Putamen (tissue), 1 donor: ENCODE measurements at regions not wholly inside any gene's neighbourhood (a gene's known extent, or its start where the extent isn't known, plus 50 kb on each side); places are given as distances from the start of the nearest gene placed in this dataset.

Source experiments
- DNase-seq: peaks from one replicate; pipeline ENCODE4 v3.0.0-alpha.2; 2016; ENCODE audit warnings: low spot score

DNA sequence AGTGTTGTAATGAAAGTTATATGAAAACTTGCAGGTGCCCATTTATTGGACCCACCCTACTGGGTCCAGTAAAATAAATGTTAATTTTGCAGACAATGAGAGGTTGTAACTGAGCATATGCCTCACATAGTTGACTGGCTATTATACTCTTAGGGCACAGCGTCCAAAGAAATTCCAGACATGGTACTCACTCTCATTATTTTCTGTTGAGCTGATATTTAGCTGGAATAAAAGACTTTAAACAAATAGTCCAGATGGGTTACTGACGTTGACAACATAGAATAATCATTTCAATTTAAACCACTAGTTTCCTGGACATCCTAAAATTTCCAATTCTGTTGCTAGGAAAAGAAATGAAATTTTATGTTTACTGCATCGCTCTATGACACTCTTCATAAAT is 174.5 kb downstream of the ZNF365 start:
- DNase-seq, result no peak

DNA sequence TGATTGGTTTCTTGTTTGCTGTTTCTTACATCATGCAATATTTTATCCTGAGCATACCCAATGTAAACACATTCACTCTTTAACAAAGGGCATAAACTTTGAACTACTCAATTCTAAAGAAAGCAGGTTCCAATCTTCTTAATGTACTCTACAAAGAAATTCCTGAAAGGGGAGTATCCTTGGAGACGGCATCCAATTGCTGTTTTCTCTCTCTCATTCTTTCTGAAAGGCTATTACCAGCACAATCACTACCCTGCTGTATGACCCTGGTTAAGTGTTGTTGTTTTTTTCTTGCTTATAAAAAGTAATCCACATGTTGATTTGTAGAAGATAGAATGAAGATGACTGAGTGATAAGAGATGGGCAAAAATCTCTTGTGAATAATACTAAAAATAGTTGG is 176.0 kb downstream of the ZNF365 start:
- no peak for DNase-seq

DNA sequence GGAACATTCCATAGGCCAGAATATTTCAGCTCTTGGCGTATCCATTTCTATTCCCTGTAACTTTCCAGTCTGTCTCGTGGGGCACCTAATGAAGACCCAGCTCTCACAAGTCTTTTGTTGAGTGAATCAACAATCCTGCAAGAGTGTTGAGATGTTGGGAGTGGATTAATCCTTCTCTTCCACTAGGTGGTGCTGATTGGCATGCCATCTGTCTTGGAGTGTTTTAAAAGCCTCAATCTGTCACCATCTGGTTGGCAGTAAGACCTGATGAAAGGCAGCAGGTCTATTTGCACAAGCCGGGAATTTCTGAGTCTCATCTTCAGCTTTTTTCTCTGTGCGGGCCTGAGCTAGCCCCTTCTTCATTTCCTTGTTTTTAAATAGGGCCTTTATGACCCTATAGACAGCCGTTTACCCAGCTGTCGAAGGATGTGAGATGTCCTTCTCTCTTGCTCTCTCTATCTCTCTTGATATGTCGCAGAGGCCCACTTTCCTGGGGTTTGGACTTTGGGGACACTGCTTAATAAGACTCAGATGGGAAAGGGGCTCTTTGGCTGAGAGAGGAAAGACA is 180.5 kb downstream of the ZNF365 start:
- DNase-seq, result peak; percentile 9

DNA sequence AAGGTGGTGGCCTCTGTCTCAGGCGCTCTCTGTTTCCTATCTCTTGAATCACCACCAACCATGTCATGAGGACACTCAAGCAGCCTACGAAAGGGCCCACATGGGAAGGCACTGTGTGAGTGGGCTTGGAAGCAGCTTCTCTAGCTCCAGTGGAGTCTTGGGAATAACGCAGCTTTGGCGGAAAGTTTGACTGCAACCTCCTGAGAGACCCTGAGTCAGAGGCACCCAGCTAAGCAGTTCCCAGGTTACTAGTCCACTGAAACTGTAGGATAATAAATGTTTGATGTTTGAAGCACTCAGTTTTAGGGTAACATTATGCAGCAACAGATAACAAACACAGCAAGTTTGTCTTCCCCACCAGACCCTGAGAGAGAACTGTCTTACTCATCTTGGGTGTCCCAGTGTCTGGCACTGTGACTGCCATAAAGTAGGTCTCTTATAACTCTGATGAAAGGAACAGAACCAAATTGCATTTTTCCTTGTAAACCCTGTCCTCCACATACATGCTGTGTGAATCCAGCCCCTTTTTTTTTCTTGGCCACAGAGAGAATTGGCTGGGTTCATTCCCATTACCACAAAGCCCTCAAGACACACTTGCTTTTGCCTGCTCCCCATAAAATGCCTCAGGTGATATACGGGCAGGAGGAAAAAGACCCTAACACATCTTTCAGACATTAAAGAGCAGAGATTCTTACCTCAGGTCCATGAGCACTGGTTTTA is 185.5 kb downstream of the ZNF365 start:
- no peak for DNase-seq

DNA sequence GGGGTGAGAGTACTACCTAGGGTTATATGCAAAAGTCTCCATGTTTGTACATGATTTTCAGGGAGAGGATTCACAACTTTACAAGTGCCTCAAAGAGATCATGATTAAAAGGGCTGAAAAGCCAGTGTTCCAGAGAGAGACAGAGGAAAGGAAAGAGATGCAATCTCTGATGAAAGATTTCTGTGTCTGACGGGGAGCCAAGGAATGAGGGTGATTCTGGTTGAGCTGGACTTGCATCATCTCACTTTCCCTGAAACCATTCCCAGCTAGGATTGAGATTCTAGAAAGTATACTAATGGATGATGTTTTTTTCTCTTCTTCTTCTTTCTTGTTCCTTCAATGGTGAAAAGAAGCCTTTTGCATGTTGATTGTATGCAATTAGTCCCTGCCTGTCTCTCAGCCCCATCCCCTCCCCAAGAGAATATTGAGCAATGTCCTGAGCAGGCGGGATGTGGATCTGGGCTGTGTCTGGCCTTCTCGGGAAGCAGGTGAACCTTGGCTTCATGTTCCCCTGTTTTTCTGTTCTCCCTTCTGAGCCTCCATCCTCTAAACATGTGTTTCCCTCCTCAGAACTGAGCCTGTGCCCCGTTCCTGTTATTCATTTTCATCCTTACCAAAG is 186.1 kb downstream of the ZNF365 start:
- no peak for DNase-seq

DNA sequence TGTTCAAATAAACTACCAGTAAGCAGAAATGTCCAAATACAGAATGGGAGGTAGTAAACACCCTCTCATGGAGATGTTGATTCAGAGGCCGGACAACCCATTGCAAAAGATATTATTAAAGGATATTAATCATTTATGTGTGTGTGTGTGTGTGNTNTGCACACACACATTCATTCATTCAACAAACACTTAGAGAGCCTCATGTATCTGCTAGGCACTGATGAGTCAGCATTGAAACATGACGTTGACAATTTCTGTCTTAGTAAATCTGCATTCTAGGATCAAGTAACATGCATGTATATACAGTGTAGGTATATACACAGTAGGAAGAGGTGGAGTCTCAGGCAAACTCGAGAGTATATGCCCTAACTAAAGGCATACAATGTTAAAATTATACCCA is 187.0 kb downstream of the ZNF365 start:
- DNase-seq, result no peak

DNA sequence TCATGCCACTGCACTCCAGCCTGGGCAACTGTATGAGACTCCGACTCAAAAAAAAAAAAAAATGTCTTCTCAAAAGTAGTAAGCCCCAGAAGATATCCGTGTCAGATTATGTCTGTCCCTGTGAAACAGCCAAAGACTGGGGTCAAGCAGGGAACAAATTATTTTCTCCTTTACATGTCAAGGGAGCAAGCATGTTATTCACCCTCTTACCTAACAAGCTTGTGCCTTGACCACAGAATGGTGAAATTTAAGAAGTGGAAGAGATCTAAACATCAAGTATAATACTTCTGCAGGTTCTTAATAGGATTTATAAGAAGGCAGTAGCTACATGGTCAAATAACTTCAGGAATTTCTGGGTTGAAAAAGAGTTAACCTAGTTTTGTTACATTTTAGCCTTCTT is 187.9 kb downstream of the ZNF365 start:
- DNase-seq, result no peak

DNA sequence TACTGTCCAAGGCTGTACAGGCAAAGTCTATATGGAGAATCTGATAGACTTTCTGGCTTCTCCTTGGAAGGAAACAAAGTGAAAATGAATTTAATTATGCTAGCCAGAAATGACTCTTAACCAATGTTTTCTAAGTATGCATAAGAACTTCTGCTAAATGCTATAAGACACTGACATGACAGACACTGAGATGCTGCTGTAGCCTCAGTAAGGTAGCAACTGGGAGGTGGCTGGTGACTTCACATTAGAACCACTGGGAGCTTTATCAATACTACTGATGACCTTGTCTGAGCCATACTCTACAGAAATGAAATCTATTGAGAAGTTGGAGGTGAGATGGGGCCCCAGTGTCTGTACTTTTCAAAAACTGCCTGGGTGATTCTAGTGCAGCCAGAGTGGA is 188.6 kb downstream of the ZNF365 start:
- DNase-seq, result no peak

DNA sequence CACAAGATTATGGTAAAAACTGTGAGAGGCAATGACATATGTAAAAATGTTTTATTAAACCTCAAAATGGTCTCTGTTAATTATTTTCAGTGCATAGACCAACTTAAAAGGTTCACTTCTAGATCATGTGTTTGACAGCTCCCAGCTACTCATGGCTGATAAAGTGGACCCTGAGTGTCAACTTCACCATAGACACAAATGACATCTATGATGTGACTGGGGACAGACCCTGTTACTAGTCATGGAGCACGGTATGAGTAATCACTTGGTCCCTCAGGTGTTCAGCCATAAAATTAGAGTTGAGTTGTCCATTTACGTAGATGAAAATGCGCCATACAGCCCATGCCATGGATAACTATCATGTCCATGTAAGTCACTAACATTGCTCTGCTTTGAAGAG is 199.8 kb downstream of the ZNF365 start:
- no peak for DNase-seq

DNA sequence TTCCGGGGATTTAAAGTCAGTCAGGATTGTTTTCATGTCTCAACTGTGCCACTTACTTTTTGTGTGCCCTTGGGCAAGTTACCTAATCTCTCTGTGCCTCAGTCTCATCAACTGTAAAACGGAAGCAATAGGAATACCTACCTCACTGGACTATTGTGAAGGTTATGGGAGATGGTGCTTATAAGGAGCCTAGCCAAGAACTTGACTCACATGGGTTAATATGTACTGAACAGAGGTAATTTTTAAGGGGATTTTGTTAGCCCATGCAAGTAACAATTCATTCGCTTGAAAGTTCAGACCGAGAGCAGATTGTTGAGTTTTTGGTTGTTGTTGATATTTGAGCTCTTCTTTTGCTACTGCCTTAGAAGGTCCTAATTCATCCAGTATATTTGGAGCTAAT is 202.9 kb downstream of the ZNF365 start:
- no peak for DNase-seq

DNA sequence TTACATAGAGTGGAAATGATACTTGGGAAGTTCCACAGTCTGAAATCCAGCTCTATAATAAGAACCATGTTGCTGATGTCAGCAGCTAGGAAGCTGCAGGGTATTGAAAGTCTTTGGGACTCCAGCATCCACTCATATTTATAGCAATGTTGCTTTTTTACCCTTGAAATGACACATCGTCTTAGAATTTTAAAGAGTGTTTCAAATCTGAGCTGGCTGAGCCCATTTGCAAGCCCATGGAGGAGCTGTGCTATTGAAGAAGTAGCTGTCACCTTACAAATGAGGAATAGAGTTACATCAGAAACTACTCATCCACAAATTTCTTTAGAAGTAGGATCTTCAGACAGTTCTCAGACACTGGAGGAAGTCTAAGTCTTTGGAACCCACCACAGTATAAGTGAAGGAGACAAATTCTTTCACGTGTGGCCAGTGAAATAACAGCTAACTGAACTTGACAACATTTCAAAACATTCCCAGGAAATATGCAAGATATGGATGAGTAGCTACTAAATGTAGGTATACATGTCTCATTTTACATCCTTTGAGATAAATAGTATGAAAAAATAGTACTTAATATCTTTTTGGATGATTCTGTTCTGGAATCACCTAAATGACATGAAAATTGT is 203.6 kb downstream of the ZNF365 start:
- DNase-seq, result no peak

DNA sequence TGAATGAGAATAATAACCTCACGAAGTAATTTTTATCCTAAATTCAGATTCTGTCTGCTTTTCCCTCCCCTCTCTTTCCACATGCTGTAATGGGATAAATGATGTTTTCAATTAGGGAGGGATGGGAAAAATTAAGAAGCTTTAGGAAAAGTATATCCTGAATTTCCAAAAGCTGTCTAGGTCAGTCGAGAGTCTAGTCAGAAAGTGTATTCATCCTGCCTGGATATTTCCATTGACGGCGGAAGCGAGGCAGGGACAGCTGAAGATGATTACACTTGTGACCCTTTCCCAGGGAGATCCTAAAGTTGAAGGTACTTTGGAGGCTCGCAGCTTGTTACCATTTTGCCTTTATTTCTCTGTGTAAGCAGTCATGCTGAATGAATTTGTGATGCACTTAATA is 204.1 kb downstream of the ZNF365 start:
- no peak for DNase-seq

DNA sequence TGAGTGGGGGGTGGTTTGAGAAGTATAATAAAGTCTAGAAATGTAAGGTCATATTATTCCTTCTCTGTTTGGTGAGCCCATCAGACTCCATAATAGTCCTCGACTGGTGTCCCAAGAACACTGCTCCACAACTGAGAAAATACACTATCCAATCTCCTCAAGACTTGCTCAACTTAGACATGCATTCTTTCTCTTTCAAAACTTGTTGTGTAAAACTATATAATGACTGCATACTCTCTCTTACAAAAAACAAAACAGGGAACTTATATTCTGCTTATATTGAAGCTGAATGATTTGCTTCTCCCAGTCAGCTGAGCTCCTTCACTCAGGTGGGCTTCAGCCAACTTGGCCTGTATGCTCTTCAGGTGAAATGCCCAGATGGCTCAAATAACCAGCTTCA is 204.7 kb downstream of the ZNF365 start:
- DNase-seq, result no peak

DNA sequence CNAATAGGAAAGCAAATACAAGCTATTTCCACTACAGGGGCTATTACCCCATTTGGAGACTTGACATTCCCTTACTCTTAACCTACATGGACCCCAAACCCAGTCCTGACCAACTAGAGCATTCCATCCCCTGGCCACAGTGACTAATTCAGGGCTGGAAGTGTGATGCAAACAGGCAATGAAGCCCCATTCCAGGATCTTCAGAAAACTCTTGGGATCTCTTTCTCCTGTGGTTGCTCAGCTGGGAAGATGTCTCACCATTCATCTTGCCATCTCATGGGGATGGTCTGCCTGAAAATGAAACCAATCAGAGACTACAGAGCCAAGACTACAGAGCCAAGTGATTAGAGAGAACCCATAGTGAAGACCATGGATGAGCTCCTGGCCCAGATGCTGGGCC is 206.2 kb downstream of the ZNF365 start:
- no peak for DNase-seq

DNA sequence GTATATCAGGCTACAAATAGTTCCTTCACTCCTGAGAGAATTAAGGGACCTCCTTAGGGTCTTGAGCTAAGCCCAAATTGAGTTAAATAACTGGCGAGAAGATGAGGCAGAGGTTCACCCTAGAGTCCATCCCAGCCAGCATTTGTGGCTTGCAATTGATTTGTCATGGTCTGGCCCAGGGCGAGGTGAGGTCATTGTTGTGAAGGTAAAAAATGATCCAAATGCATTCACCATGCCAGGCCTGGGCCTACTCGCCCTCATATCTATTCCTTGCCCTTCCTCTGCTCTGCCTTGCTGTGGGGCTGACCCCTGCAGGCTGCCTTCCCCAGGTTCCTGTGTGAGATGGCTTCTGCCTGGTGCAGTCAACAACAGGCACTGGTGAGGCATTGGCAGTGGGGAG is 207.2 kb downstream of the ZNF365 start:
- no peak for DNase-seq

DNA sequence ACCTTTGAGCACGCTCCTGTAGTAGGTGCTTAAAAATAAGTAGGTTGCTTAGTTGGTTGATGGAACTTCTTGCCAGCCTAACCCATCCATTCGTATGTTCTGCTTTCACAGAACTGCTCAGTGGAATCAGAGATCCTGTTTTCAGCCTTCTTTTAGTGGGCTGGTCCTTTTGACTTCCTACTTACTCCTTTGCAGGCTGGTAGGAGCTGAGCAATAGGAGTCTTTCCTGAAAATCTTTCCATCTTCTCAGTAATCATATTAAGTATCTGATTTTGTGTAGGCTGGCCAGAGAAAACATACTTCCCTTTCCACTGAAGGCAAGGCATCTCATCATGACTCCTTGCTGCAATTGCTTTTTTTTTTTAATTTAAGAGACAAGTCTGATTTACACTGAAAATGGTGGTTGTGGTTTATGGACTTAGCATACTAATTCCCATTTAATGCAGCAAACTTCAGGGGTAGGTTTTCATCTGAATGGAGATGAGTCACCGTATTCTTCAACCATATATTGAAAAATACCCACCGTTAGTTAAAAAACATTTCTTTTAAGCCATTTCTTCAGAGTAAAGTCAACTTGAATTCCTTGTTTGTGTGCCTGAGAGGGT is 208.0 kb downstream of the ZNF365 start:
- no peak for DNase-seq

DNA sequence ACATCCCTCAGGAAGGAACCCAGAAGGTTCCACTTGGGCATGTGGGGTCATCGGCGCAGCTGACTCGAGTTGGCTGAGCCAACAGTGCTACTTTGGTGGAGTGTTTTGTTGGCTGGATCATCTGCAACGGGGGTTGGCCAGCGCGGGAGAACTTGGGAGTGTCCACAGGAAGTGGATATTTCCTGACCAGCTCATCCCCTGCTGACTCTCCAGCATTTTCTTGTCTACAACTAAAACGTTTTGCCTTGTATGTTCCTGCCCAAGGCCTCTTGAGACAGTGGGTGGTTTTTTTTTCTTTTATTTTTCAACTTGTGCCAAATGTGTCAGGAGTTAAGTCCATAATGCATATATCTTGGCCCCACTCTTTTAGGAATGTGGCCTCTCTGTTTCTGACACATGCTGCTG is 208.6 kb downstream of the ZNF365 start:
- no peak for DNase-seq

DNA sequence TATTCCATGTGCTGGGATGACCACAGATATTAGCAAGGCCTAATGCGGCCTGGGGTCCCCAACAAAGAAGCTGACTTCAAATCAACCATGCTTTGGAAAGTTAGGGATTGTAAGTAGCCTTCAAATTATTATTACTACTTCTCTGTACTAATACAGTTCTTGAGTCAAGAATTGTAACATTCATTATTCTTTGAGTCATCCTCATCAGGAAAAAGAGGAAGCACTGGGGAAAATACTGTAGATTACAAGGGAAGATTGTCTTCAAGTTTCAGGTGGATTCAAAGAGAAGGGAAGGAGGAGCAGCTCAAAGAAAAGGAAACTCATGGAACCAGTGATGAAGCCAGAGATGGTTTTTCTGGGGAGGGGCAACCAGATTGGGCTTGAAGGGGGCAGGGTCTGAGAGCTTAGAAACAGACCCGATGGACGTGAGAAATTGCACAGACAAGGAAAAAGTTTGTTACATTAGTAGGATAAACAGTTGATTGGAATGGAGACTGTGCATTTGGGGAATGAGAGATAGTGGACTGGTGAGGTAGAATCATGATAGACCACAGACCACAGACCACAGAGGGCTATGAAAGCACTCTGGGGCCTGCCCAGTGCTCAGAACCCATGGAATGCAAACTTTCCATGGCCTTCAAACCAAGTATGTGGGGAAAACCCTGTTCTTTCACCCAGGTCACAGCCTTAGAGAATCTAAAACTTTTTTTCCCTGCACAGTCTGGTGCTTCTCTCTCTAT is 209.9 kb downstream of the ZNF365 start:
- DNase-seq, result no peak

DNA sequence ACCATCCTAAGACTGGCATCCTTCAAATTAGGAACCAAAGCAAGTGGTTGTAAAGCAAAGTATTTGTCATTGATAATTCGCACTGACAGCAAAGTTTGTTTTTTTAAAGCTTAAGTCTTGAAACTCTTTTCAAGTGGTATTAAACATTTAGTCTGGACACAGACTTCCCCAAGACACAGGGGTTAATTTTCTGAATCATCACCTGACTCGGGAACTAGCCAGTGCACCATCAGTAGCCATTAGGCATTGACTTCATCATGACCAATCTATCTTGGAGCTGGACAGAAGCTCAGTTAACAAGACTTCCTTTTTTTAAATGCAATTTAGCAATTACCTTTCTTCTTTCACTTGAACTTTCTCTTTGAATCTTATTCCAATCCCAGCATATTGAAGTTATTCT is 210.6 kb downstream of the ZNF365 start:
- DNase-seq, result no peak

DNA sequence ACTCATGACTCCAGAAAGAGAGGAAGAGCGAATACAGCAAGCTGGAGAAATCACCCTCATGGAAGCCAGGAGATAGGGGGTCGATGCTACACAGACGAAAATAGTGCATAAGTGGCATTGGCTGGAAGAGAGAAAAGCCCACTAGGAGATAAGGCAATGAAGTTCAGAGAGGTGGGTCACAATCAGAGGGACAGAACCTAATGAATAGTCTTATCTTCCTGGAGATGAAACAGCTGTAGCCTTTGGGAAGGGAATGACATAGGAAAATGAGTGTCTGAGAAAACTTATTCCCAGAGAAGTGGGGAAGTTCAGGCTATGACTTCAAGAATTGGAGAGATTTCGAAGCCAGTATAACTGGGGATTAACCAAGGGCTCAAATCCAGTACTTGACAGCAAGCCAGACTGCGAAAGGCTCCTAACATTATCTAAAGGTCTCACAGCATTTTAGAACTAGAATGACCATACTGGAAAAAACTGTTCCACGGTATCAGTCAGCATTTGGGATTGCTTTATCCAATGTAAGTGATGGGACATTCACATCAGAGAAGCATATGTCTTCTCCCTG is 211.1 kb downstream of the ZNF365 start:
- DNase-seq, result no peak

DNA sequence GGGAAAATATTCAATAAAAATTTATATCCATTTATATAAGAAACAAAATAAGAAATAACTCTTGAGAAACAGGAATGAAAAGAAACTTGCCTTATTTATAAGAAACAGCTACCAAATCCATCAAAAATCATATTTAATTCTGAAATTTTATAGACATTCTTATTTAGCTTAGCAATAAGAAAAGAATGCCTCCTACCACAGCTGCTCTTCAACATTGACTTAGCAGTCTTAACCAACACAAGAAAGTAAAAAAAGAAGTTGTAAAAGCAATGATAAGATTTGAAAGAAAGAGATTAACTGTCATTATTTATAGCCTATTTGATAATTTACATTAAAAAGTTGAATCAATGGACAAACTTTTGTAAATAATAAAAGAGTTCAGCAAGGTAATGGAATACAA is 212.8 kb downstream of the ZNF365 start:
- DNase-seq, result no peak

DNA sequence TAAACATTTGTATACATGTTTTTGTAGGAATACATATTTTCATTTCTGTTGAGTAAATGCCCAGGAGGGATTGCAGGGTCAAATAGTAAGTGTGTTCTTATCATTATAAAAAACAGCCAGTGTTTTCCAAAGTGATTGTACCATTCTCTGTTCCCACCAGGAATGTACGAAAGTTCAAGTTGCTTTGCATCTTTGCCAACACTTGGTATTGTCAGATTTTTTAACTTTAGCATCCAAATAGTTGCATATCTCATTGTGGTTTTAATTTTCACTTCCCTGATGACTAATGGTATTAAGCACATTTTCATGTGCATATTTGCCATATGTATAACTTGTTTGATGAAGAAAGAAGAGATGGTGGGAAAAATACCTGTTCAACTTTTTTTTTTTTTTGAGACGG is 213.9 kb downstream of the ZNF365 start:
- no peak for DNase-seq
